ENCODE measurements at regions not wholly inside any gene's neighbourhood (a gene's known extent, or its start where the extent isn't known, plus 50 kb on each side); places are given as distances from the start of the nearest gene placed in this dataset.
"Not testable (repeated sequence)": the region's sequence is repeated elsewhere in the genome, so short reads cannot be mapped to it uniquely, and the experiment has no call there.

- not testable (repeated sequence) for TF ChIP-seq POU5F1 (IDR thresholded peaks at IDR 0.05; ENCODE audit: low read depth, low read length); POLR2AphosphoS5 (IDR thresholded peaks at IDR 0.05; ENCODE audit: low read depth, low read length); POLR2A (IDR thresholded peaks at IDR 0.05; ENCODE audit: control extremely low read depth in 1 of 2, low read depth in 2 of 2, low read length in 2 of 2); TCF12 (IDR thresholded peaks at IDR 0.05; ENCODE audit: low read depth, low read length); CTCF (IDR thresholded peaks at IDR 0.05; ENCODE audit: control extremely low read depth in 1 of 3, insufficient read depth in 1 of 3, low read depth in 1 of 3, low read length in 3 of 3); NANOG (IDR thresholded peaks at IDR 0.05; ENCODE audit: insufficient read depth, low read depth, low read length, poor library complexity, severe bottlenecking); USF2 (IDR thresholded peaks at IDR 0.05; ENCODE audit: low read length); KDM1A (IDR thresholded peaks at IDR 0.05; ENCODE audit: borderline replicate concordance, low read length); CEBPB (IDR thresholded peaks at IDR 0.05; ENCODE audit: low read depth, low read length); GABPA (IDR thresholded peaks at IDR 0.05; ENCODE audit: borderline replicate concordance, insufficient read depth, low read length)
- TF ChIP-seq, protein P1, sequence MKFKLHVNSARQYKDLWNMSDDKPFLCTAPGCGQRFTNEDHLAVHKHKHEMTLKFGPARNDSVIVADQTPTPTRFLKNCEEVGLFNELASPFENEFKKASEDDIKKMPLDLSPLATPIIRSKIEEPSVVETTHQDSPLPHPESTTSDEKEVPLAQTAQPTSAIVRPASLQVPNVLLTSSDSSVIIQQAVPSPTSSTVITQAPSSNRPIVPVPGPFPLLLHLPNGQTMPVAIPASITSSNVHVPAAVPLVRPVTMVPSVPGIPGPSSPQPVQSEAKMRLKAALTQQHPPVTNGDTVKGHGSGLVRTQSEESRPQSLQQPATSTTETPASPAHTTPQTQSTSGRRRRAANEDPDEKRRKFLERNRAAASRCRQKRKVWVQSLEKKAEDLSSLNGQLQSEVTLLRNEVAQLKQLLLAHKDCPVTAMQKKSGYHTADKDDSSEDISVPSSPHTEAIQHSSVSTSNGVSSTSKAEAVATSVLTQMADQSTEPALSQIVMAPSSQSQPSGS (IDR thresholded peaks at IDR 0.05; ENCODE audit: low read length) = not testable (repeated sequence)
- TF ChIP-seq, protein P2, sequence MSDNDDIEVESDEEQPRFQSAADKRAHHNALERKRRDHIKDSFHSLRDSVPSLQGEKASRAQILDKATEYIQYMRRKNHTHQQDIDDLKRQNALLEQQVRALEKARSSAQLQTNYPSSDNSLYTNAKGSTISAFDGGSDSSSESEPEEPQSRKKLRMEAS (IDR thresholded peaks at IDR 0.05) = not testable (repeated sequence)
Measured at GRCh38 chr1:149202283-149202682, 98.9 kb upstream of the NBPF9 start.
